ENCODE measurements at regions not wholly inside any gene's neighbourhood (a gene's known extent, or its start where the extent isn't known, plus 50 kb on each side); places are given as distances from the start of the nearest gene placed in this dataset.

- TF ChIP-seq IRF1 (CRISPR knock-in tag; IDR thresholded peaks at IDR 0.05), result no peak
- TF ChIP-seq E2F4 (CRISPR knock-in tag; IDR thresholded peaks at IDR 0.05; ENCODE audit: borderline replicate concordance, low read depth), result no peak
Measured at GRCh38 chr1:47677241-47677940, 239.5 kb downstream of the FOXD2 start (continued).

- no peak overlapping the region for H3K4me3 Mint-ChIP-seq
- ATAC-seq, result no peak
- no peaks in the 10 kb centered on the region for H3K36me3 Mint-ChIP-seq
- ChIA-PET POLR2A (interaction anchor here (0.8 kb wide), 1 partner anchor 1419 kb away, joined by 8 read pairs; no protein-coding TSS in a partner anchor), CTCF (interaction anchor here (0.6 to 2.1 kb wide), 2 partner anchors 47 to 247 kb away, joined by 3 to 11 read pairs; no protein-coding TSS in a partner anchor)
- no peak for TF ChIP-seq TP53 (CRISPR knock-in tag; IDR thresholded peaks at IDR 0.05)
- no peak for TF ChIP-seq SMAD4 (CRISPR knock-in tag; IDR thresholded peaks at IDR 0.05)
- H3K27me3 Mint-ChIP-seq (ENCODE audit: low read depth), result peaks cover 10% of the 10 kb centered on the region
- H3K9me3 Mint-ChIP-seq, result peaks cover 4% of the 10 kb centered on the region
- H3K4me1 Mint-ChIP-seq, result peaks cover 9% of the 10 kb centered on the region; the same call in 1 of the 2 replicates
- no peak overlapping the region for H3K27ac Mint-ChIP-seq
- DNase-seq (ENCODE audit: low spot score), result no peak
Measured at GRCh38 chr1:47678464-47678980, 240.7 kb downstream of the FOXD2 start.

GRCh38 chr1:47679301-47679791 lies 241.5 kb downstream of the FOXD2 start:
- Mint-ChIP-seq H3K27me3 (ENCODE audit: low read depth) (peaks cover 10% of the 10 kb centered on the region), H3K9me3 (no peaks in the 10 kb centered on the region), H3K36me3 (no peaks in the 10 kb centered on the region), H3K27ac (no peak overlapping the region), H3K4me3 (no peak overlapping the region), H3K4me1 (peaks cover 9% of the 10 kb centered on the region; the same call in 1 of the 2 replicates)
- no peak for ATAC-seq
- ChIA-PET POLR2A (no interaction called here), CTCF (interaction anchor here (0.6 to 0.7 kb wide), 2 partner anchors 47 to 247 kb away, joined by 3 read pairs; no protein-coding TSS in a partner anchor)
- DNase-seq (ENCODE audit: low spot score), result no peak
- TF ChIP-seq E2F1 (CRISPR knock-in tag; IDR thresholded peaks at IDR 0.05), result no peak
- no peak for TF ChIP-seq MAX (CRISPR knock-in tag; IDR thresholded peaks at IDR 0.05)
- no peak for TF ChIP-seq FOXP4 (CRISPR knock-in tag; IDR thresholded peaks at IDR 0.05)
- TF ChIP-seq NR1H2 (CRISPR knock-in tag; IDR thresholded peaks at IDR 0.05), result no peak
- no peak for TF ChIP-seq OVOL2 (CRISPR knock-in tag; IDR thresholded peaks at IDR 0.05; ENCODE audit: borderline replicate concordance)
- no peak for TF ChIP-seq JUN (CRISPR knock-in tag; IDR thresholded peaks at IDR 0.05)
- TF ChIP-seq ZBTB43 (CRISPR knock-in tag; IDR thresholded peaks at IDR 0.05), result no peak
- TF ChIP-seq ESRRA (CRISPR knock-in tag; IDR thresholded peaks at IDR 0.05; ENCODE audit: borderline replicate concordance), result no peak
- TF ChIP-seq FOXJ3 (CRISPR knock-in tag; IDR thresholded peaks at IDR 0.05; ENCODE audit: borderline replicate concordance), result no peak
- no peak for TF ChIP-seq TP53 (CRISPR knock-in tag; IDR thresholded peaks at IDR 0.05)
- no peak for TF ChIP-seq ZNF671 (CRISPR knock-in tag; IDR thresholded peaks at IDR 0.05)
- no peak for TF ChIP-seq ZSCAN18 (CRISPR knock-in tag; IDR thresholded peaks at IDR 0.05)
- TF ChIP-seq MLX (CRISPR knock-in tag; IDR thresholded peaks at IDR 0.05), result no peak
- TF ChIP-seq SOX15 (CRISPR knock-in tag; IDR thresholded peaks at IDR 0.05), result no peak
- TF ChIP-seq E2F5 (CRISPR knock-in tag; IDR thresholded peaks at IDR 0.05), result no peak

Data from WTC11 (cell line).